ENCODE measurements at regions not wholly inside any gene's neighbourhood (a gene's known extent, or its start where the extent isn't known, plus 50 kb on each side); places are given as distances from the start of the nearest gene placed in this dataset.

- no peak for DNase-seq (ENCODE audit: low read depth in 4 of 4, low spot score in 2 of 4)
These were observed 91.6 kb downstream of the HS1BP3 start for GRCh38 chr2:20559277-20559676.

- no peak for DNase-seq (ENCODE audit: low read depth in 4 of 4, low spot score in 2 of 4)
These were observed 90.9 kb downstream of the HS1BP3 start for GRCh38 chr2:20560011-20560410.

GRCh38 chr2:20560891-20561636 is 89.8 kb downstream of the HS1BP3 start:
- no peak for DNase-seq (ENCODE audit: low read depth in 4 of 4, low spot score in 2 of 4)

GRCh38 chr2:20561637-20562454 is 89.1 kb downstream of the HS1BP3 start:
- DNase-seq (ENCODE audit: low read depth in 4 of 4, low spot score in 2 of 4), result no peak

GRCh38 chr2:20562540-20563225 is 88.2 kb downstream of the HS1BP3 start:
- no peak for DNase-seq (ENCODE audit: low read depth in 4 of 4, low spot score in 2 of 4)

- DNase-seq (ENCODE audit: low read depth in 4 of 4, low spot score in 2 of 4), result no peak
These were observed 87.6 kb downstream of the HS1BP3 start for GRCh38 chr2:20563251-20563650.

GRCh38 chr2:20563833-20564232 is 87.1 kb downstream of the HS1BP3 start:
- DNase-seq (ENCODE audit: low read depth in 4 of 4, low spot score in 2 of 4), result no peak

- DNase-seq (ENCODE audit: low read depth in 4 of 4, low spot score in 2 of 4), result no peak
These were observed 85.7 kb downstream of the HS1BP3 start for GRCh38 chr2:20565101-20565622.

- DNase-seq (ENCODE audit: low read depth in 4 of 4, low spot score in 2 of 4), result peak in 2 of 4 donors; percentile 65 to 67
These were observed 85.2 kb downstream of the HS1BP3 start for GRCh38 chr2:20565623-20566236.

GRCh38 chr2:20566331-20566730 is 84.6 kb downstream of the HS1BP3 start:
- DNase-seq (ENCODE audit: low read depth in 4 of 4, low spot score in 2 of 4), result no peak

GRCh38 chr2:20567159-20567925 is 83.6 kb downstream of the HS1BP3 start:
- DNase-seq (ENCODE audit: low read depth in 4 of 4, low spot score in 2 of 4), result no peak

All from left renal cortex interstitium (tissue), 4 donors.